ENCODE measurements at regions not wholly inside any gene's neighbourhood (a gene's known extent, or its start where the extent isn't known, plus 50 kb on each side); places are given as distances from the start of the nearest gene placed in this dataset.

DNA sequence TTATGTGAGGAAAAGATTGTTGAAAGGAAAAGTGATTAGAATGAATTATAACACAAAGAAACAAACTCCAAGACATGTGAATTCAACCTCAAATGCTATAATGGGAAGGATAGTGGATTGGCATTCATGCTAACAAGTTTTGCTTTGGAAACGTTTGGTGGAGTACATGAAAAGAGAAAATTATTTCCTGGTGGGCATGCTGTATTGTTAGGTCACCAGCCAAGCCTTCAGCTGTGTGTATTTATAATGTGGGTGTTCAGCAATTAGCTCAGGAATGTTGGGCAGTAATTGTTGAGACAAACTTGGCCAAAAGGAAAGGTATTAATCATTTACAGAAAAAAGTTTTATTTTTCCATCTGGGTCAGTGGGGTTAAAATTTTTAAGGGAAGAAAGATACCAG is 198.9 kb upstream of the ARSJ start:
- TF ChIP-seq CTCF (IDR thresholded peaks at IDR 0.05) (no peak), POLR2A (IDR thresholded peaks at IDR 0.05) (no peak), EP300 (IDR thresholded peaks at IDR 0.05) (no peak)
